ENCODE measurements at regions not wholly inside any gene's neighbourhood (a gene's known extent, or its start where the extent isn't known, plus 50 kb on each side); places are given as distances from the start of the nearest gene placed in this dataset.
A peak's percentile ranks its signal among the peaks of the same experiment; 100 is the strongest.

DNA sequence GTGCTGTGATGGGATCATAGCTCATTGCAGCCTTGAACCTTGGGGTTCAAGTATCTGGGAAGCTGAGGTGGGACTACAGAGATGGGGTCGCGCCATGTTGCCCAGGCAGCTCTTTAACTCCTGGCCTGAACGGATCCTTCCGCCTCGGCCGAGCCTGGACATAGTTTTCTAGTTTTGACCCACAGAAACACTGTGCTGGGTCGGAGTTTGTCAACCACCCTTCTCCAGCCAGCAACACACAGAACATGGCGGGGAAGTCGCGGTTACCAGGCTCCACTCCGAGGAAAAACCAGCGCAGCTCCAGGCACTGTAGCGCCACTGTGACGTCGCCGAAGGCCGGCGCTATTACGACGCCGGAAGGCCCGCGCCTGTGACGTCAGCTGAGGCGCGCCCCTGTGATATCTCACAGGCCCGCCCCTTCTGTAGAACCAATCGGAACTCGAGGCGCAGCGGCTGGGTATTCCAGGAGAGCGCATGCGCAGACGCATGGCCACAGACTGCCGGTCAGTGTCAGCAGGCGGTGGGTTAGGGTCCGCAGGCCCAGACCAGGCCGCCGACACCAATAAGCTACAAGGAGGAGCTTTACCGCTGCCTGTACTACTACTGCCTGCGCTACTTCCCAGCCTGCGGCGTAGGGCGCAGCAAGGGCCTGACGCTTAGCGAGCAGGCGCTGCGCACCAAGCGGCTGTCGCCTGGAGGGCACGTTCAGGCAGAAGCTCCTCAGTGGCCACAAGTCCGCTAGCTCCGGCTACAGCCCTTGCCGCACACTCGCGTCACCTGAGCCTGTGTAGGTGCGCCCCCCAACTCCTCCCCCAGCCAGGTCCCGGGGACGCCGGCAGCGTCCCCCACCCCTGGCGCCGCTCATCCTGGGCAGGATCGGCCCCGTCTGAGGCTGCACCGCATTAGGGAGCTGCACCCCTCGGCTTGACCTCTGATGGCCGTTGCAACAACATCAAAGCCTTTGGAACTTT, 135.2 kb upstream of the KCTD7 start:
- Mint-ChIP-seq H3K27me3 (ENCODE audit: low read depth, poor library complexity) (peaks cover 3% of the 10 kb centered on the region), H3K9me3 (no peaks in the 10 kb centered on the region), H3K4me1 (peaks cover 43% of the 10 kb centered on the region), H3K27ac (peak overlapping the region; percentile 99), H3K4me3 (peak overlapping the region; percentile 91), H3K36me3 (ENCODE audit: low read depth) (peaks cover 13% of the 10 kb centered on the region)
- peak; percentile 97 for DNase-seq
- no peak for TF ChIP-seq CTCF (IDR thresholded peaks at IDR 0.05)

DNA sequence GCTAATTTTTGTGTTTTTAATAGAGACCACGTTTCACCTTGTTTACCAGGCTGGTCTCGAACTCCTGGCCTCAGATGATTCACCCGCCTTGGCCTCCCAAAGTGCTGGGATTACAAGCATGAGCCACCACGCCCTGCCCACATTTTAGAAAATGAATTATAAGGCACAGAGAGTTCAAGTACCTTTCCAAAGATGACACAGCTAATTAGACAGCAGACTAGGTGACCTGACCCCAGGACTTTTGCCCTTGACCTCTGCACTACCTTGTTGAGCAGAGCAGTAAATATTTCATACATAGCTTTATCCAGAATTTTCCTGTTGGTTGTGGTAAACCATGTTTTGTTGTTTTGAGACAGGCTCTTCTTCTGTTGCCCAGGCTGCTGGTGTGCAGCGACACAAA, 131.3 kb upstream of the KCTD7 start:
- no peak for TF ChIP-seq CTCF (IDR thresholded peaks at IDR 0.05)
- Mint-ChIP-seq H3K4me1 (peaks cover 28% of the 10 kb centered on the region), H3K36me3 (ENCODE audit: low read depth) (peaks cover 7% of the 10 kb centered on the region), H3K27ac (no peak overlapping the region), H3K9me3 (no peaks in the 10 kb centered on the region), H3K4me3 (no peak overlapping the region), H3K27me3 (ENCODE audit: low read depth, poor library complexity) (peaks cover 3% of the 10 kb centered on the region)
- DNase-seq: no peak

DNA sequence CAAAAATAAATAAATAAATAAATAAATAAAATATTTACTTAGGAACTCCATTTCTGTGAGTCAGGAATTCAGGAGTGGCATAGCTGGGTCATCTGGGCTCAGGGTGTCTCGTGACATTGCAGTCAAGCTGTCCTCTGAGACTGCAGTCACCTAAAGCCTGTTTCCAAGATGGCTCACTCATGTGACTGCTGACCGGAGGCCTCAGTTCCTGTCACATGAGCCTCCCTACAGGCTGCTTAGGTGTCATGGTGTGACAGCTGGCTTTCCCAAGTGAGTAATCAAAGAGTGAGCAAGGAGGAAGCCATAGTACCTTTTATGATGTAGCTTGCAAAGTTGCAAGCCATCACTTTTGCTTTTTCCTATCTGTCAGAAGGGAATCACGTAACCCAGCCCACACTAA, 128.6 kb upstream of the KCTD7 start:
- Mint-ChIP-seq H3K9me3 (no peaks in the 10 kb centered on the region), H3K4me3 (no peak overlapping the region), H3K36me3 (ENCODE audit: low read depth) (peaks cover 7% of the 10 kb centered on the region), H3K27me3 (ENCODE audit: low read depth, poor library complexity) (peaks cover 3% of the 10 kb centered on the region), H3K27ac (no peak overlapping the region), H3K4me1 (peaks cover 15% of the 10 kb centered on the region)
- no peak for TF ChIP-seq CTCF (IDR thresholded peaks at IDR 0.05)
- DNase-seq: no peak

GRCh38 chr7:66502230-66503035, 126.2 kb upstream of the KCTD7 start:
- no peak overlapping the region for H3K4me3 Mint-ChIP-seq
- DNase-seq: no peak
- peak overlapping the region; percentile 43 for H3K27ac Mint-ChIP-seq
- TF ChIP-seq CTCF (IDR thresholded peaks at IDR 0.05): no peak
- no peaks in the 10 kb centered on the region for H3K36me3 Mint-ChIP-seq (ENCODE audit: low read depth)
- H3K4me1 Mint-ChIP-seq: peaks cover 6% of the 10 kb centered on the region
- no peaks in the 10 kb centered on the region for H3K9me3 Mint-ChIP-seq
- no peaks in the 10 kb centered on the region for H3K27me3 Mint-ChIP-seq (ENCODE audit: low read depth, poor library complexity)

- no peak for DNase-seq
- Mint-ChIP-seq H3K27me3 (ENCODE audit: low read depth, poor library complexity) (no peaks in the 10 kb centered on the region), H3K9me3 (no peaks in the 10 kb centered on the region), H3K4me3 (no peak overlapping the region), H3K36me3 (ENCODE audit: low read depth) (no peaks in the 10 kb centered on the region), H3K4me1 (peaks cover 6% of the 10 kb centered on the region), H3K27ac (no peak overlapping the region)
- TF ChIP-seq CTCF (IDR thresholded peaks at IDR 0.05): no peak
Measured at GRCh38 chr7:66503036-66503370, 125.7 kb upstream of the KCTD7 start.
